ENCODE measurements at regions not wholly inside any gene's neighbourhood (a gene's known extent, or its start where the extent isn't known, plus 50 kb on each side); places are given as distances from the start of the nearest gene placed in this dataset.
"Not testable (repeated sequence)": the region's sequence is repeated elsewhere in the genome, so short reads cannot be mapped to it uniquely, and the experiment has no call there.

DNA sequence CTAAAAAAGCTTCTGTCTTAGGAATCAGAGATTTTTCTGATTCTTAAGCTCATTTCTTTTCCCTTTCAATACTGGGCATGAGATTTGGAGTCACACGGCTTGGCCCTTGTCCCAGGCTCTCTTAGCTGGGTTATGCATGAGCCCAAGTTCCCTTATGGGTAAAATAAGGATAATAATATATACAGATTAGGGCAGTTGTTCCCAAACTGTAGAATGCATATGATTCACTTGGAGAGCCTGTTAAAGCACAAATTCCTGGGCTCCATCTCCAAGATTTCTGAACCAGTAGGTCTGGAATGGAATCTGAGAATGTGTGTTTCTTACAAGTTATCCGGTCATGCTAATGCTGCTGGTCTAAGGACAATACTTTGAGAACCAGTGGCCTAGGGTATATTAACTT, 154.0 kb downstream of the REEP3 start:
- H3K9me3 Mint-ChIP-seq, result no peaks in the 10 kb centered on the region
- H3K4me1 Mint-ChIP-seq (ENCODE audit: low read depth), result peaks cover 1% of the 10 kb centered on the region
- H3K27me3 Mint-ChIP-seq (ENCODE audit: low read depth), result peaks cover 5% of the 10 kb centered on the region
- H3K36me3 Mint-ChIP-seq (ENCODE audit: insufficient read depth), result no peaks in the 10 kb centered on the region
- DNase-seq (no peak), ATAC-seq (no peak)
- no peak overlapping the region for H3K4me3 Mint-ChIP-seq

GRCh38 chr10:63677001-63677400, 155.8 kb downstream of the REEP3 start:
- DNase-seq (no peak), ATAC-seq (no peak)
- Mint-ChIP-seq H3K4me3 (no peak overlapping the region), H3K4me1 (ENCODE audit: low read depth) (no peaks in the 10 kb centered on the region), H3K36me3 (ENCODE audit: insufficient read depth) (no peaks in the 10 kb centered on the region), H3K27me3 (ENCODE audit: low read depth) (peaks cover 6% of the 10 kb centered on the region), H3K9me3 (no peaks in the 10 kb centered on the region)

GRCh38 chr10:63680545-63680944, 159.3 kb downstream of the REEP3 start:
- H3K4me1 Mint-ChIP-seq (ENCODE audit: low read depth); ATAC-seq; H3K36me3 Mint-ChIP-seq (ENCODE audit: insufficient read depth); H3K9me3 Mint-ChIP-seq; H3K27me3 Mint-ChIP-seq (ENCODE audit: low read depth); DNase-seq; H3K4me3 Mint-ChIP-seq: not testable (repeated sequence)

- H3K36me3 Mint-ChIP-seq (ENCODE audit: insufficient read depth), result no peaks in the 10 kb centered on the region
- H3K4me3 Mint-ChIP-seq, result no peak overlapping the region
- no peaks in the 10 kb centered on the region for H3K9me3 Mint-ChIP-seq
- H3K27me3 Mint-ChIP-seq (ENCODE audit: low read depth), result peaks cover 4% of the 10 kb centered on the region
- peaks cover 10% of the 10 kb centered on the region for H3K4me1 Mint-ChIP-seq (ENCODE audit: low read depth)
- DNase-seq (no peak), ATAC-seq (no peak)
Observed at GRCh38 chr10:63681993-63682697, 160.9 kb downstream of the REEP3 start.

GRCh38 chr10:63682698-63683052, 161.5 kb downstream of the REEP3 start:
- not testable (repeated sequence) for ATAC-seq; H3K9me3 Mint-ChIP-seq; H3K27me3 Mint-ChIP-seq (ENCODE audit: low read depth); H3K4me3 Mint-ChIP-seq; H3K4me1 Mint-ChIP-seq (ENCODE audit: low read depth); DNase-seq; H3K36me3 Mint-ChIP-seq (ENCODE audit: insufficient read depth)

- Mint-ChIP-seq H3K4me3 (no peak overlapping the region), H3K36me3 (ENCODE audit: insufficient read depth) (no peaks in the 10 kb centered on the region), H3K9me3 (no peaks in the 10 kb centered on the region), H3K4me1 (ENCODE audit: low read depth) (peaks cover 10% of the 10 kb centered on the region), H3K27me3 (ENCODE audit: low read depth) (peaks cover 4% of the 10 kb centered on the region)
- DNase-seq (no peak), ATAC-seq (peak; percentile 43 to 46)
Observed at GRCh38 chr10:63683223-63683622, 162.0 kb downstream of the REEP3 start.

DNA sequence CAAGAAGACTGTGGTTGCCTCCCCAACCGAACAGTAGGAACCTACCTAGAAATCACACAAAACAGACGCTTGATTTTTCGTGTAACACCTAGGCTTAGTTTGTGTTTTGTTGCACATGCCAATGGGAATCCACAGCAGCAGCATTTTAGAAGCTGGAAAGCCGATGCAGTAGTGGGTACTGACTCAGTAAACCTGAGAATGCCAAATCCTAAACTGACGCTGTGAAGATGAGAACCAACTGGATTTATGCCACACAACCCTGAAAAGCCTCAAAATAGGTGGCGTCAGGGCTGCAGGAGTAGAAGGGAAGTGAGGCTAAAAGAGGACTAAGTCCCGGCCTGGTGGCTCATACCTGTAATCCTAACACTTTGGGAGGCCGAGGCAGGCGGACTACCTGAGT, 162.5 kb downstream of the REEP3 start:
- DNase-seq, result no peak
- Mint-ChIP-seq H3K36me3 (ENCODE audit: insufficient read depth) (no peaks in the 10 kb centered on the region), H3K9me3 (no peaks in the 10 kb centered on the region), H3K4me3 (no peak overlapping the region), H3K27me3 (ENCODE audit: low read depth) (peaks cover 4% of the 10 kb centered on the region), H3K4me1 (ENCODE audit: low read depth) (peaks cover 10% of the 10 kb centered on the region)
- ATAC-seq, result no peak

DNA sequence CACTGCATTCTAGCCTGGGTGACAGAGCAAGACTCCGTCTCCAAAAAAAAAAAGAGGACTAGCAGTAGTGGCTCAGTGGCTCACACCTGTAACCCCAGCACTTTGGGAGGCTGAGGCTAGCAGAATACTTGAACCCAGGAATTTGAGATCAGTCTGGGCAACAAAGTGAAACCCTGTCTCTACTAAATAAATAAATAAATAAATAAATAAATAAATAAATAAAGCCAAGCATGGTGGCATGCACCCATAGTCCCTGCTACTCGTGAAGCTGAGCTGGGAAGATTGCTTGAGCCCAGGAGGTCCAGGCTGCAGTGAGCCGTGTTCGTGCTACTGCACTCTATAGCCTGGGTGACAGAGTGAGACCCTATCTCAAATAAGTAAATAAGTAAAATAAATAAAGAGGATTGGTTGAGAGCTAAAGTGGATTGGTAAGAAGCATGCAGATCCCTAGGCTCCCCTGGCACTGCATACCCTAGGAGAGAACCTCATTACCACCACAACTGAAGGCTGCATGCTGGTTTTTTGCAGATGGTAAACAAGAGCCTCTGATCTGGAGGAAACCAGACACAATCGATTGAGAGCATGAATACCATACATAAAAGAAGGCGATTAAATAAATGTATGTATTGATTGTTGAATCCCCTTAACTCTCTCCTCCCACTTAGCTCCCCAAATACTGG, 163.2 kb downstream of the REEP3 start:
- H3K4me1 Mint-ChIP-seq (ENCODE audit: low read depth), result peaks cover 10% of the 10 kb centered on the region

DNA sequence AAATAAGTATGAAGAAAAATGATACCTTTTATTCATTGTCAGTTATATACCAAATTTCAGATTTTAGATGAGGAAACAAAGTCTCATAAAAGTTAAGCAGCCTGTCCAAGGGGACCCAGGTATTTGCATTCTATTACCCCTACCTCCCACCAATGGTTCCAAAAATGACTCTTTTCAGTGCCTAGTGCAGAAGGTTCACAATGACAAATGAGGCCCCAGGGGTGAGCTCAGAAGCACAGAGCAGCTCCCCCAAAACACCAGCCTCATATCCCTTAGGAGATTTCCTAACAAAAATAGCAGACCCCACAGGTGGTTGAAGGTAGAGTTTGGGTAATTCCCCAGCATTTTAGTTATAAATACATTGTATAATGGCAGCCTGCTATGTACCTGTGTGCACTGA, 168.6 kb downstream of the REEP3 start:
- Mint-ChIP-seq H3K4me3 (no peak overlapping the region), H3K9me3 (peaks cover 11% of the 10 kb centered on the region), H3K36me3 (ENCODE audit: insufficient read depth) (no peaks in the 10 kb centered on the region), H3K4me1 (ENCODE audit: low read depth) (no peaks in the 10 kb centered on the region), H3K27me3 (ENCODE audit: low read depth) (no peaks in the 10 kb centered on the region)
- no peak for ATAC-seq
- no peak for DNase-seq

More for the DNA sequence above, 163.2 kb downstream of the REEP3 start:
- no peak overlapping the region for H3K4me3 Mint-ChIP-seq
- no peaks in the 10 kb centered on the region for H3K36me3 Mint-ChIP-seq (ENCODE audit: insufficient read depth)
- ATAC-seq (no peak), DNase-seq (no peak)
- no peaks in the 10 kb centered on the region for H3K9me3 Mint-ChIP-seq
- H3K27me3 Mint-ChIP-seq (ENCODE audit: low read depth), result peaks cover 4% of the 10 kb centered on the region

DNA sequence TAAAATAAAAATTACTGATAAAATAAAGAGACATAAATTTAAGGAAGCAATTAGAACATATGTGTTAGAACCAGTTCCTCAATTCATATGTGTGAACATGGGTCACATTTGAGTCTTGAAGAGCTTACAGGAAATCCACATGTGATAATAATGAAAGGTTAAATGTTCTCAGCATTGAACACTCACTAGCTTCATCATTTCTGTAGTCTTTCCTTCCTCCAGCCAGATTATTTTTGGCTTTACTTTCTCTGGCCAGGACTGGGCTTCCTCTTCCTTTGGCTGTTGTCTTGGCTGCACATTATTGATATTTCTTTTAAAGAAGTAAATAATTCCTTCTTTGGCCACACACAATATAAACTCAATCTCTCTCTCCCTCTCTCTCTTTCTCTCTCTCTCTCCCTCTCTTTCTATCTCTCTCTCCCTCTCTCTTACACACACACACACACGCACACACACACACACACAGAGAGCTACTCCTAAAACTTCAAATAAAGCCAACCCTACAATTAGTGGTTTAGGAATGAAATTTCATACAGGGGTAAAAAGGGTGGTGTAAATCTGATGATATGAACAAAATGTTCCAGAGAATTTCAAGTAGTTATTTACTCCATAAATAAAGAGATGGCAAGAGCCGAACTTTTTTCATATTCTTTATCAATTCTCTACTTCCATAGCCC, 171.2 kb downstream of the REEP3 start:
- no peak for DNase-seq
- Mint-ChIP-seq H3K4me1 (ENCODE audit: low read depth) (no peaks in the 10 kb centered on the region), H3K4me3 (no peak overlapping the region), H3K36me3 (ENCODE audit: insufficient read depth) (no peaks in the 10 kb centered on the region), H3K27me3 (ENCODE audit: low read depth) (no peaks in the 10 kb centered on the region), H3K9me3 (peaks cover 11% of the 10 kb centered on the region)
- no peak for ATAC-seq

DNA sequence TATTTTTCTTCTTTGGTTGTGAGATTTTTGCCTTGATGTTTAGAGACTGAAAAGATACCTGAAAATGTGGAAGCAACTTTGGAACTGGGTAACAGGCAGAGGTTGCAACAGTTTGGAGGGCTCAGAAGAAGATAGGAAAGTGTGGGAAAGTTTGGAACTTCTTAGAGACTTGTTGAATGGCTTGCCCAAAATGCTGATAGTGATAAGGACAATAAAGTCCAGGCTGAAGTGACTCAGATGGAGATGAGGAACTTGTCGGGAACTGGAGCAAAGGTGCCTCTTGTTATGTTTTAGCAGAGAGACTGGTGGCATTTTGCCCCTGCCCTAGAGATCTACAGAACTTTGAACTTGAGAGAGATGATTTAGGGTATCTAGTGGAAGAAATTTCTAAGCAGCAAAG, 171.8 kb downstream of the REEP3 start:
- H3K36me3 Mint-ChIP-seq (ENCODE audit: insufficient read depth); DNase-seq; H3K27me3 Mint-ChIP-seq (ENCODE audit: low read depth); H3K4me1 Mint-ChIP-seq (ENCODE audit: low read depth); ATAC-seq; H3K4me3 Mint-ChIP-seq: not testable (repeated sequence)
- peaks cover 11% of the 10 kb centered on the region for H3K9me3 Mint-ChIP-seq

DNA sequence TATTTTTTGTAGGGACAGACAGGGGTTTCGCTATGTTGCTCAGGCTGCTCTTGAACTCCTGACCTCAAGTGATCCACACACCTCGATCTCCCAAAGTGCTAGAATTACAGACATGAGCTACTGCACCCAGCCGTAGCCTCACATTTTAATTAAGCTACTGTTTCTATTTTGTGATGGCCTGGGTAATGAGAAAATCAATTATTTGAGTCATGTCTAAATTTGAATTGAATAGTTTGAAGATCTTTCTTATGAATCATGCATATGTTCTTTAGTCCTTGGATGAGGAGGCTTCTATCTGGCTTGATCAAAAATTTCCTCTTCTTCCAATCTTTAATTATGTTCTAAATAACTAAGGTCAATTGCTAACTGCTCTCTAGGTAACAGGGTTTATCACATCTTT, 175.0 kb downstream of the REEP3 start:
- H3K4me3 Mint-ChIP-seq, result no peak overlapping the region
- DNase-seq (no peak), ATAC-seq (no peak)
- H3K27me3 Mint-ChIP-seq (ENCODE audit: low read depth), result no peaks in the 10 kb centered on the region
- peaks cover 11% of the 10 kb centered on the region for H3K9me3 Mint-ChIP-seq
- peaks cover 7% of the 10 kb centered on the region for H3K4me1 Mint-ChIP-seq (ENCODE audit: low read depth)
- no peaks in the 10 kb centered on the region for H3K36me3 Mint-ChIP-seq (ENCODE audit: insufficient read depth)

- Mint-ChIP-seq H3K27me3 (ENCODE audit: low read depth) (no peaks in the 10 kb centered on the region), H3K36me3 (ENCODE audit: insufficient read depth) (no peaks in the 10 kb centered on the region), H3K4me1 (ENCODE audit: low read depth) (peaks cover 7% of the 10 kb centered on the region), H3K4me3 (no peak overlapping the region), H3K9me3 (peaks cover 11% of the 10 kb centered on the region)
- DNase-seq, result no peak
- no peak for ATAC-seq
Observed at GRCh38 chr10:63697956-63698786, 177.0 kb downstream of the REEP3 start.

DNA sequence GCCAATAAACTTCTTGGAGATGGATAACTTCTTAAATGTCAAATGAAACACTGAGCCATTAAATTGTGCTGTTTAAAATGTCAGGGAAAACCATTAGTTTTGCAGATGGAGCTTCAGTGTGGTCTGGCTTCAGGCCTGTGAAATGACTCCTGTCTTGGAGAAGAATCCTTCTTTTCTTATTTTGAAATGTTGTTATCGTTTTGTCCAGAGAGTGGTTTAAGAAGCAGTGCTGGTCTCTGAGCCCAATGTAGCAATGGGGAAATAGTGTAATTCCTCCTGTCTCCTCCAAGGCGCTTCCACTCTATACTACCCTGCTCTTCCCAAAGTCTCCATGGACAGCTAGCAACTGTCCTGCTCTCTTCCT, 177.6 kb downstream of the REEP3 start:
- Mint-ChIP-seq H3K9me3 (peaks cover 10% of the 10 kb centered on the region), H3K36me3 (ENCODE audit: insufficient read depth) (no peaks in the 10 kb centered on the region), H3K4me1 (ENCODE audit: low read depth) (peaks cover 10% of the 10 kb centered on the region)

More for the DNA sequence above, 177.6 kb downstream of the REEP3 start:
- Mint-ChIP-seq H3K4me3 (no peak overlapping the region), H3K27me3 (ENCODE audit: low read depth) (no peaks in the 10 kb centered on the region)
- DNase-seq (no peak), ATAC-seq (no peak)

Measured in activated T-cell treated with anti-CD3 and anti-CD28 coated beads, Interleukin-2, amount 50 U/mL, for 4 hours (primary cell).